Neural crest cell (in vitro differentiated cells): ENCODE measurements at regions not wholly inside any gene's neighbourhood (a gene's known extent, or its start where the extent isn't known, plus 50 kb on each side); places are given as distances from the start of the nearest gene placed in this dataset.

Experiments used
- DNase-seq: peaks from one replicate; pipeline ENCODE4 v3.0.0; 2021; ENCODE audit warnings: low read depth, mixed read lengths, low spot score
- H3K27ac Mint-ChIP-seq: one replicate; pipeline ENCODE4 v1.8.0; 2021; ENCODE audit warnings: mild to moderate bottlenecking, mixed read lengths; ENCODE audit not compliant: unreplicated experiment
- H3K27me3 Mint-ChIP-seq: 2 replicates; pipeline ENCODE4 v1.8.0; 2021; ENCODE audit warnings: low read depth, mild to moderate bottlenecking, mixed read lengths
- H3K36me3 Mint-ChIP-seq: 2 replicates; pipeline ENCODE4 v1.8.0; 2021; ENCODE audit warnings: low read depth, mild to moderate bottlenecking, mixed read lengths
- H3K4me1 Mint-ChIP-seq: 2 replicates; pipeline ENCODE4 v1.8.0; 2021; ENCODE audit warnings: mixed read lengths
- H3K4me3 Mint-ChIP-seq: one replicate; pipeline ENCODE4 v1.8.0; 2021; ENCODE audit warnings: mild to moderate bottlenecking, mixed read lengths
- H3K9me3 Mint-ChIP-seq: 2 replicates; pipeline ENCODE4 v1.8.0; 2021; ENCODE audit warnings: mixed read lengths
- CTCF ChIP-seq: fragments of 200-600 bp; sonication (generic); conservative IDR thresholded peaks from 2 replicates; pipeline ENCODE4 v1.5.0; 2021; ENCODE audit warnings: antibody characterized with exemption, mild to moderate bottlenecking

- Mint-ChIP-seq H3K4me3 (no peak overlapping the region), H3K27ac (no peak overlapping the region), H3K9me3 (peaks cover 5% of the 10 kb centered on the region), H3K36me3 (no peaks in the 10 kb centered on the region), H3K4me1 (no peaks in the 10 kb centered on the region), H3K27me3 (no peaks in the 10 kb centered on the region)
- no peak for DNase-seq
- TF ChIP-seq CTCF: no peak
Measured at GRCh38 chr9:93897075-93897970, 57.8 kb downstream of the BARX1 start.

- Mint-ChIP-seq H3K4me1 (no peaks in the 10 kb centered on the region), H3K27ac (no peak overlapping the region), H3K36me3 (no peaks in the 10 kb centered on the region), H3K9me3 (peaks cover 5% of the 10 kb centered on the region), H3K4me3 (no peak overlapping the region), H3K27me3 (no peaks in the 10 kb centered on the region)
- no peak for DNase-seq
- TF ChIP-seq CTCF: no peak
Measured at GRCh38 chr9:93896496-93897033, 58.6 kb downstream of the BARX1 start.

- H3K27me3 Mint-ChIP-seq: no peaks in the 10 kb centered on the region
- no peak for TF ChIP-seq CTCF
- H3K36me3 Mint-ChIP-seq: no peaks in the 10 kb centered on the region
- H3K4me1 Mint-ChIP-seq: no peaks in the 10 kb centered on the region
- H3K27ac Mint-ChIP-seq: no peak overlapping the region
- no peak overlapping the region for H3K4me3 Mint-ChIP-seq
- no peak for DNase-seq
- H3K9me3 Mint-ChIP-seq: peaks cover 5% of the 10 kb centered on the region
Measured at GRCh38 chr9:93896093-93896492, 59.1 kb downstream of the BARX1 start.

- DNase-seq: no peak
- no peak overlapping the region for H3K27ac Mint-ChIP-seq
- H3K9me3 Mint-ChIP-seq: peaks cover 5% of the 10 kb centered on the region
- no peak for TF ChIP-seq CTCF
- no peaks in the 10 kb centered on the region for H3K27me3 Mint-ChIP-seq
- H3K36me3 Mint-ChIP-seq: no peaks in the 10 kb centered on the region
- H3K4me3 Mint-ChIP-seq: no peak overlapping the region
- no peaks in the 10 kb centered on the region for H3K4me1 Mint-ChIP-seq
Measured at GRCh38 chr9:93895535-93895934, 59.6 kb downstream of the BARX1 start.

- H3K4me1 Mint-ChIP-seq: no peaks in the 10 kb centered on the region
- peaks cover 5% of the 10 kb centered on the region for H3K9me3 Mint-ChIP-seq
- DNase-seq: no peak
- no peak overlapping the region for H3K27ac Mint-ChIP-seq
- no peaks in the 10 kb centered on the region for H3K27me3 Mint-ChIP-seq
- no peaks in the 10 kb centered on the region for H3K36me3 Mint-ChIP-seq
- H3K4me3 Mint-ChIP-seq: no peak overlapping the region
- no peak for TF ChIP-seq CTCF
Measured at GRCh38 chr9:93894691-93895079, 60.5 kb downstream of the BARX1 start.
